ENCODE measurements at regions not wholly inside any gene's neighbourhood (a gene's known extent, or its start where the extent isn't known, plus 50 kb on each side); places are given as distances from the start of the nearest gene placed in this dataset.
A peak's percentile ranks its signal among the peaks of the same experiment; 100 is the strongest.

- no peak overlapping the region for H3K4me3 ChIP-seq (ENCODE audit: low read depth, low read length)
- H3K9me3 ChIP-seq (ENCODE audit: control insufficient read depth, insufficient read depth, low read depth, low read length) = no peaks in the 10 kb centered on the region
- TF ChIP-seq PRDM6 (tag by site-specific recombination; IDR thresholded peaks at IDR 0.05) (no peak), ZNF391 (tag by site-specific recombination; IDR thresholded peaks at IDR 0.05; ENCODE audit: borderline replicate concordance, low read depth) (no peak)
- no peak overlapping the region; the same call in 1 of the 2 replicates for H3K27ac ChIP-seq (ENCODE audit: extremely low read depth, low read depth, low read length)
- peaks cover 10% of the 10 kb centered on the region for H3K4me1 ChIP-seq (ENCODE audit: control insufficient read depth, insufficient read depth, low read length)
- CTCF ChIA-PET = interaction anchor here (0.7 kb wide), 1 partner anchor 1949 kb away, joined by 3 read pairs; no protein-coding TSS in a partner anchor
- H3K36me3 ChIP-seq (ENCODE audit: control insufficient read depth in 2 of 2, insufficient read depth in 1 of 2, low read length in 2 of 2) = no peaks in the 10 kb centered on the region
- POLR2A ChIA-PET = no interaction called here
Observed at GRCh38 chr6:21478411-21478810, 115.1 kb upstream of the SOX4 start.

GRCh38 chr6:21478883-21479539 is 114.5 kb upstream of the SOX4 start:
- Histone ChIP-seq H3K36me3 (ENCODE audit: control insufficient read depth in 2 of 2, insufficient read depth in 1 of 2, low read length in 2 of 2) (no peaks in the 10 kb centered on the region), H3K4me1 (ENCODE audit: control insufficient read depth, insufficient read depth, low read length) (peaks cover 10% of the 10 kb centered on the region), H3K4me3 (ENCODE audit: low read depth, low read length) (no peak overlapping the region), H3K9me3 (ENCODE audit: control insufficient read depth, insufficient read depth, low read depth, low read length) (no peaks in the 10 kb centered on the region), H3K27ac (ENCODE audit: extremely low read depth, low read depth, low read length) (peak overlapping the region; percentile 1; the same call in 1 of the 2 replicates)
- TF ChIP-seq ZXDB (tag by site-specific recombination; IDR thresholded peaks at IDR 0.05) = 0 out of 2 replicates have a peak, but pooled peaks have one; percentile 27
- 0 out of 2 replicates have a peak, but pooled peaks have one; percentile 18 for TF ChIP-seq PRDM10 (tag by site-specific recombination; IDR thresholded peaks at IDR 0.05)
- peak; percentile 70 for TF ChIP-seq ZBTB44 (tag by site-specific recombination; IDR thresholded peaks at IDR 0.05)
- peak; percentile 44 for TF ChIP-seq PRDM6 (tag by site-specific recombination; IDR thresholded peaks at IDR 0.05)
- peak; percentile 49; the same call in 1 of the 2 replicates for TF ChIP-seq ZNF692 (tag by site-specific recombination; IDR thresholded peaks at IDR 0.05)
- TF ChIP-seq PRDM4 (tag by site-specific recombination; IDR thresholded peaks at IDR 0.05) = peak; percentile 81
- TF ChIP-seq ZNF394 (tag by site-specific recombination; IDR thresholded peaks at IDR 0.05; ENCODE audit: borderline replicate concordance) = no peak
- TF ChIP-seq ZBTB17 (tag by site-specific recombination; IDR thresholded peaks at IDR 0.05) = peak; percentile 68
- peak; percentile 86 for TF ChIP-seq WT1 (tag by site-specific recombination; IDR thresholded peaks at IDR 0.05)
- TF ChIP-seq ZFP69B (tag by site-specific recombination; IDR thresholded peaks at IDR 0.05) = peak; percentile 50; the same call in 1 of the 2 replicates
- TF ChIP-seq ZNF302 (tag by site-specific recombination; IDR thresholded peaks at IDR 0.05; ENCODE audit: low read depth) = no peak
- peak; percentile 76 for TF ChIP-seq TRIM28 (IDR thresholded peaks at IDR 0.05; ENCODE audit: borderline replicate concordance, low read length)
- peak; percentile 43; the same call in 1 of the 2 replicates for TF ChIP-seq FEZF1 (tag by site-specific recombination; IDR thresholded peaks at IDR 0.05)
- TF ChIP-seq ZNF24 (tag by site-specific recombination; IDR thresholded peaks at IDR 0.05) = 0 out of 2 replicates have a peak, but pooled peaks have one; percentile 9
- TF ChIP-seq ZNF184 (tag by site-specific recombination; IDR thresholded peaks at IDR 0.05) = no peak
- CTCF ChIA-PET = interaction anchor here (0.7 kb wide), 2 partner anchors 11 to 1948 kb away, joined by 3 read pairs; no protein-coding TSS in a partner anchor
- POLR2A ChIA-PET = no interaction called here
